IPS DF 6.9 (cell line): ENCODE measurements at regions not wholly inside any gene's neighbourhood (a gene's known extent, or its start where the extent isn't known, plus 50 kb on each side); places are given as distances from the start of the nearest gene placed in this dataset.

Source experiments
- DNase-seq: peaks from one replicate; pipeline ENCODE4 v3.0.0-alpha.2; 2013; ENCODE audit warnings: low read depth, low spot score
- H3K27ac ChIP-seq: one replicate; pipeline ENCODE4 v1.5.1; 2013; ENCODE audit warnings: low read length, control low read depth
- H3K27me3 ChIP-seq: 2 replicates; pipeline ENCODE4 v1.6.1; 2013; ENCODE audit warnings: mild to moderate bottlenecking, low read length; ENCODE audit not compliant: control insufficient read depth, insufficient read depth
- H3K36me3 ChIP-seq: 2 replicates; pipeline ENCODE4 v1.6.1; 2013; ENCODE audit warnings: low read length; ENCODE audit not compliant: control insufficient read depth, insufficient read depth
- H3K4me1 ChIP-seq: 2 replicates; pipeline ENCODE4 v1.6.1; 2013; ENCODE audit warnings: low read length; ENCODE audit not compliant: control insufficient read depth, insufficient read depth
- H3K4me3 ChIP-seq: 2 replicates; pipeline ENCODE4 v1.5.1; 2013; ENCODE audit warnings: mild to moderate bottlenecking, low read length
- H3K9me3 ChIP-seq: 2 replicates; pipeline ENCODE4 v1.6.1; 2013; ENCODE audit warnings: low read length, inconsistent platforms; ENCODE audit not compliant: control insufficient read depth, insufficient read depth
- WGBS: extraction: QIAGEN DNeasy Blood & Tissue Kit; methylation state at CpG from one replicate; pipeline ENCODE4 v1.1.7; 2013; ENCODE audit warnings: mixed read lengths, missing lambda C conversion rate; ENCODE audit not compliant: insufficient read length, insufficient coverage; 5-methylcytosine and 5-hydroxymethylcytosine counted together

- Histone ChIP-seq H3K27ac (no peak overlapping the region), H3K27me3 (no peaks in the 10 kb centered on the region), H3K9me3 (no peaks in the 10 kb centered on the region), H3K36me3 (no peaks in the 10 kb centered on the region), H3K4me1 (no peaks in the 10 kb centered on the region), H3K4me3 (no peak overlapping the region)
- WGBS: no CpG with 5 or more reads among the region's 1 CpG
- DNase-seq: no peak
Observed at GRCh38 chr17:52388941-52389340, 230.4 kb upstream of the CA10 start.

GRCh38 chr17:52384695-52385094 is 226.2 kb upstream of the CA10 start:
- no CpG with 5 or more reads among the region's 5 CpGs for WGBS
- H3K36me3 ChIP-seq: no peaks in the 10 kb centered on the region
- H3K4me1 ChIP-seq: no peaks in the 10 kb centered on the region
- no peak for DNase-seq
- no peak overlapping the region for H3K4me3 ChIP-seq
- no peaks in the 10 kb centered on the region for H3K9me3 ChIP-seq
- H3K27ac ChIP-seq: no peak overlapping the region
- no peaks in the 10 kb centered on the region for H3K27me3 ChIP-seq

- no peak overlapping the region for H3K4me3 ChIP-seq
- H3K27me3 ChIP-seq: no peaks in the 10 kb centered on the region
- peak; percentile 79 for DNase-seq
- H3K36me3 ChIP-seq: no peaks in the 10 kb centered on the region
- no peaks in the 10 kb centered on the region for H3K9me3 ChIP-seq
- no peak overlapping the region for H3K27ac ChIP-seq
- no peaks in the 10 kb centered on the region for H3K4me1 ChIP-seq
- WGBS: no CpG with 5 or more reads among the region's 4 CpGs
Observed at GRCh38 chr17:52383493-52384100, 225.1 kb upstream of the CA10 start.

DNA sequence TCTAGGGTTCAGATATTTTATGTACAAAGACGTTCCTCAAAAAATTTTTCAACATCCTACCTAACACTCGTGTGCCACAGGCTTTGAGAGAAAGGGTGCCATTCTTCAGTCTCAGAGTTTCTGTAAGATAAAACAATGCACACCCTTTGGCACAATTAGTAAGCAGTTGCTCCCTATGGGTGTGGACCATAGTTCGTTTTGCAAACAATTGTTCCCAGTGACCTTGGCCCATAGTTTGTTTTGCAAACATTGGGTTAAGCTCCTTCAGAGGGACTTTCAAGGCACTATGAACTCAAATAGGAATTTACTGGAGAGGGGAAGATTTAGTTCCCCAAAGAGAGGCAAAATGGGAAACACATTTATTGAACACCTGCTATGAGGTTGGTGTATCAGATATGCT is 220.3 kb upstream of the CA10 start:
- no CpG with 5 or more reads among the region's 3 CpGs for WGBS
- Histone ChIP-seq H3K4me1 (no peaks in the 10 kb centered on the region), H3K36me3 (no peaks in the 10 kb centered on the region), H3K9me3 (no peaks in the 10 kb centered on the region), H3K27me3 (no peaks in the 10 kb centered on the region), H3K27ac (no peak overlapping the region), H3K4me3 (no peak overlapping the region)
- no peak for DNase-seq

DNA sequence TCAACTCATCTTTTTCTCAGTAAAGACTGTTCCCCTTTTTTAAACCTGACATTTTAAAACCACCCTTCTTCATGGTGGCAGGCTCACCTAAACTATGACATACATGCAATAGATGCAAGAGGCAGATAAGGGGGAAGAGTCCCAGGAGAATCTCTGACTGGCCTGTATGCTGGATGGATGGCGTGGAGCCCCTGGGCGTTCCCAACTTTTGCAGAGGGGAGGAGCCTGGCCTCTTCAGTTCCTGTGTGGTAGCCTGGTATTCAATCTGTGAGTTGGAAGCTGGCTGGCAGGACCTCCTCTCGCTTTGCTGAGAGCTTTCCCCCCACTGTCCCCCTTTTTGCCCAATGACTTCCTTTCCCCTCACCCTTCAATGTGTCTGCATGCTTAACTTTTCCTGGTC is 217.6 kb upstream of the CA10 start:
- no CpG with 5 or more reads among the region's 3 CpGs for WGBS
- Histone ChIP-seq H3K4me1 (no peaks in the 10 kb centered on the region), H3K9me3 (no peaks in the 10 kb centered on the region), H3K27ac (no peak overlapping the region), H3K4me3 (no peak overlapping the region), H3K27me3 (no peaks in the 10 kb centered on the region), H3K36me3 (no peaks in the 10 kb centered on the region)
- DNase-seq: no peak

GRCh38 chr17:52368886-52369285 is 210.4 kb upstream of the CA10 start:
- H3K27me3 ChIP-seq: no peaks in the 10 kb centered on the region
- no peaks in the 10 kb centered on the region for H3K36me3 ChIP-seq
- H3K4me1 ChIP-seq: no peaks in the 10 kb centered on the region
- no peak for DNase-seq
- WGBS: no CpG with 5 or more reads among the region's 7 CpGs
- H3K27ac ChIP-seq: no peak overlapping the region
- no peak overlapping the region for H3K4me3 ChIP-seq
- no peaks in the 10 kb centered on the region for H3K9me3 ChIP-seq

DNA sequence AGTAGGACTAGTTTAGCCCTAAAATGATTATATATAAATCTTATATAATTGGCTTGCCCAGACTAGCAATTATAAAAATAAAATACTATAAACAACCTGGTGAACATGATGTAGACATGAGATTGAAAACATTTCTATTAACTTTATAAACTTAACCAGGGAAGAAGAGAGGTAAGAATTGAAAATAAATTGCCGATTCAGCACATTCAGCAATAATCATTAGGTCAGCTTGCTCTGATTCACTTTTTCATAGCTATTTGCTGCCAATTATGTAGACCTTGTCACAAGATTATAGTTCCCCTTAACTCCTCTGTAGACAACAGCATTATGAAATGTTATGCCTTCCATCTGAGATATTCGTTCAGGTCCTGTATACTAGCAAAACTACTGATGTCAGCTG is 199.3 kb upstream of the CA10 start:
- no peaks in the 10 kb centered on the region for H3K9me3 ChIP-seq
- H3K36me3 ChIP-seq: no peaks in the 10 kb centered on the region
- no CpG with 5 or more reads among the region's 2 CpGs for WGBS

GRCh38 chr17:52336796-52337195 is 178.3 kb upstream of the CA10 start:
- no peaks in the 10 kb centered on the region for H3K9me3 ChIP-seq
- DNase-seq: no peak
- H3K27me3 ChIP-seq: no peaks in the 10 kb centered on the region
- WGBS: no CpG with 5 or more reads among the region's 4 CpGs
- no peaks in the 10 kb centered on the region for H3K4me1 ChIP-seq
- no peak overlapping the region for H3K27ac ChIP-seq
- H3K36me3 ChIP-seq: no peaks in the 10 kb centered on the region
- H3K4me3 ChIP-seq: no peak overlapping the region

More for the DNA sequence above, 199.3 kb upstream of the CA10 start:
- no peak for DNase-seq
- Histone ChIP-seq H3K4me1 (no peaks in the 10 kb centered on the region), H3K4me3 (no peak overlapping the region), H3K27ac (no peak overlapping the region), H3K27me3 (no peaks in the 10 kb centered on the region)

DNA sequence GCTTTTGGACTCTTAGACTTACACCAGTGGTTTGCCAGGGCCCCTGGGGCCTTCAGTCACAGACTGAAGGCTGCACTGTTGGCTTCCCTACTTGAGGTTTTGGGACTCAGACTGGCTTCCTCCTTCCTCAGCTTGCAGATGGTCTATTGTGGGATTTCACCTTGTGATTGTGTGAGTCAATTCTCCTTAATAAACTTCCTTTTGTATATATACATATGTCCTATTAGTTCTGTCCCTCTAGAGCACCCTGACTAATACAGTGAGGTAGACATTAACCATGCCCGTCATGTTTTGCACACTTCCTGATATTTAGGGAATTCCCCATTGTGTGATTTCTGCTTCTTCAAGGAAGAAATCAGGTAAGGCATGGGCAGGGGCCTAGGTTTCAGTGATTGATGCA is 147.8 kb upstream of the CA10 start:
- DNase-seq: no peak
- Histone ChIP-seq H3K27ac (no peak overlapping the region), H3K27me3 (no peaks in the 10 kb centered on the region), H3K36me3 (no peaks in the 10 kb centered on the region), H3K4me1 (no peaks in the 10 kb centered on the region), H3K4me3 (no peak overlapping the region), H3K9me3 (no peaks in the 10 kb centered on the region)
- WGBS: no CpG with 5 or more reads among the region's 1 CpG

DNA sequence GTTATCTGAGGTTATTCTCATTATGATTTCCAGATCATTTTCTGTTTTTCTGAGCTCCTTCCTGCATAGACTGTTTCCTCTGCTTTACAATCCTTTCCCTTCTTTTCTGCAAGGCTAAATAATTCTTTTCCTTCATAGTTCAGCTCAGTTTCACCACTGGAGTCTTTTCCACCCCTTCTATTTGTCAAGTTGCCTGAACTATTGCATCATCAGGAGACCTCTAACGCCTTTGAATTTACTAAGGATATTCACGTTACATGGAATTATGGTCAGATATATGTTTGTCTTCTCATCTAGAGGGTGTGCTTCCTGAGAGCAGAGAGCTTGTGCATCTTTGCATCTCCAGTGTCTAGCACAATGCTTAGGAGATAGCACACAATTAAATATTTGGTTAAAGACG is 140.4 kb upstream of the CA10 start:
- no peak overlapping the region for H3K4me3 ChIP-seq
- no peak overlapping the region for H3K27ac ChIP-seq
- H3K9me3 ChIP-seq: no peaks in the 10 kb centered on the region
- H3K27me3 ChIP-seq: no peaks in the 10 kb centered on the region
- H3K4me1 ChIP-seq: no peaks in the 10 kb centered on the region
- no CpG with 5 or more reads among the region's 3 CpGs for WGBS
- DNase-seq: no peak
- no peaks in the 10 kb centered on the region for H3K36me3 ChIP-seq

DNA sequence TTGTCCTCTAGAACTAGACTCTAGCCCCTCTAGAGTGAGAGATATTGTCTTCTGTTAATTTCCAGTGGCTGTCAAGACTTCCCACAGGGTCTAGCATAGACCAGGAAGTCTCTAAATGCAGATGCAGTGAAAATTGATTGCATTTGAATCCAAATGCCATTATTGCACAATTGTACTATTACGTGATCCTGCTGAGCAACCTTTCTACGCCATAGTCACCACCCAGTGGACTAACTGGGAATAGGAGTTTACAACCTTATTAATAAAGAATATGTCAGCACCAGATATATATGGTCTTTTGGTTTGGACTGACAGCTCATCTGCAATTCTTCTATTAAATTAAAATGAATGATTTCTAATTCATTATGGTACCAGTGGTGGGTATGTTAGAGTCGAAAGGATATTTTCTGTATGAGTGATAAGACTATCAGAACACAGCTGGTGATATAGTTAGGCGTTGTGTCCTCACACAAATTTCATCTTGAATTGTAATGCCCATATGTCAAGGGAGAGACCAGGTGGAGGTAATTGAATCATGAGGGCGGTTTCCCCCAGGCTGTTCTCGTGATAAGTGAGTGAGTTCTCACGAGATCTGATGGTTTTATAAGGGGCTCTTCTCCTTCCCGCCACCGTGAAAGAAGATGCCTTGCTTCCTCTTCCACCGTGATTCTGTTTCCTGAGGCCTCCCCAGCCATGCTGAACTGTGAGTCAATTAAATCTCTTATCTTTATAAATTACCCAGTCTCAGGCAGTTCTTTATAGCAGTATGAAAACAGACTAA is 138.9 kb upstream of the CA10 start:
- H3K36me3 ChIP-seq: no peaks in the 10 kb centered on the region
- WGBS: no CpG with 5 or more reads among the region's 10 CpGs
- H3K27me3 ChIP-seq: no peaks in the 10 kb centered on the region
- no peaks in the 10 kb centered on the region for H3K9me3 ChIP-seq
- no peak overlapping the region for H3K4me3 ChIP-seq
- no peak for DNase-seq
- no peaks in the 10 kb centered on the region for H3K4me1 ChIP-seq
- H3K27ac ChIP-seq: no peak overlapping the region
